ENCODE measurements at regions not wholly inside any gene's neighbourhood (a gene's known extent, or its start where the extent isn't known, plus 50 kb on each side); places are given as distances from the start of the nearest gene placed in this dataset.
"Not testable (repeated sequence)": the region's sequence is repeated elsewhere in the genome, so short reads cannot be mapped to it uniquely, and the experiment has no call there.

DNA sequence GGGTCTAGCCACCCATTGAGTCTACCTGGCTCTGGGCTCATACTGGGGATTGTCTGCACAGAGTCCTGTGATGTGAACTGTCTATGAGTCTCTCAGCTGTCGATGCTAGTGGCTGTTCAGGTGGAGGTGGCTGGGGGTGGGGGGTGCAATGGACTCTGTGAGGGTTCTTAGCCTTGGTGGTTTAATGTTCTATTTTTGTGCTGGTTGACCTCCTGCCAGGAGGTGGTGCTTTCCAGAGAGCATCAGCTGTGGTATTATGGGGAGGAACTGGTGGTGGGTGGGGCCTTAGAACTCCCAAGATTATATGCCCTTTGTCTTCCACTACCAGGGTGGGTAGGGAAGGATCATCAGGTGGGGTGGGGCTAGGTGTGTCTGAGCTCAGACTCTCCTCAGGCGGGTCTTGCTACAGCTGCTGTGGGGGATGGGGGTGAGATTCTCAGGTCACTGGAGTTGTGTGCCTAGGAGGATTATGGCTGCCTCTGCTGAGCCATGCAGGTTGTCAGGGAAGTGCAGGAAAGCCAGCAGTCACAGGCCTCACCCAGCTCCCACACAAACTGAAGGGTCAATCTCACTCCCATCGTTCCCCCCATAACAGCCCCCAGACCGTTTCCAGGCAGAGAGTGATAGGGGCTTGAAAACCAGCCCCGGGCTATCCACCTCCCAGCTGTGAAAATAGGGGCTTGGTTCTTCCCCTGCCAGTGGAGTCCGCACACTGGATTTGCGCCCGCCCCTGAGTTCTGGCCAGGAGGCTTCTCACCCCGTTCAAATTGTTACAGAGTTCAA, 104.0 kb upstream of the EPB41L4A start:
- TF ChIP-seq, protein P1, sequence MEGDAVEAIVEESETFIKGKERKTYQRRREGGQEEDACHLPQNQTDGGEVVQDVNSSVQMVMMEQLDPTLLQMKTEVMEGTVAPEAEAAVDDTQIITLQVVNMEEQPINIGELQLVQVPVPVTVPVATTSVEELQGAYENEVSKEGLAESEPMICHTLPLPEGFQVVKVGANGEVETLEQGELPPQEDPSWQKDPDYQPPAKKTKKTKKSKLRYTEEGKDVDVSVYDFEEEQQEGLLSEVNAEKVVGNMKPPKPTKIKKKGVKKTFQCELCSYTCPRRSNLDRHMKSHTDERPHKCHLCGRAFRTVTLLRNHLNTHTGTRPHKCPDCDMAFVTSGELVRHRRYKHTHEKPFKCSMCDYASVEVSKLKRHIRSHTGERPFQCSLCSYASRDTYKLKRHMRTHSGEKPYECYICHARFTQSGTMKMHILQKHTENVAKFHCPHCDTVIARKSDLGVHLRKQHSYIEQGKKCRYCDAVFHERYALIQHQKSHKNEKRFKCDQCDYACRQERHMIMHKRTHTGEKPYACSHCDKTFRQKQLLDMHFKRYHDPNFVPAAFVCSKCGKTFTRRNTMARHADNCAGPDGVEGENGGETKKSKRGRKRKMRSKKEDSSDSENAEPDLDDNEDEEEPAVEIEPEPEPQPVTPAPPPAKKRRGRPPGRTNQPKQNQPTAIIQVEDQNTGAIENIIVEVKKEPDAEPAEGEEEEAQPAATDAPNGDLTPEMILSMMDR (conservative IDR thresholded peaks at IDR 0.05; ENCODE audit: low read depth, low read length), result not testable (repeated sequence)
- not testable (repeated sequence) for TF ChIP-seq EZH2 (IDR thresholded peaks at IDR 0.05; ENCODE audit: borderline replicate concordance, low read depth, low read length, poor library complexity, severe bottlenecking)

Measured in A673 (cell line).